ENCODE measurements at regions not wholly inside any gene's neighbourhood (a gene's known extent, or its start where the extent isn't known, plus 50 kb on each side); places are given as distances from the start of the nearest gene placed in this dataset.

DNA sequence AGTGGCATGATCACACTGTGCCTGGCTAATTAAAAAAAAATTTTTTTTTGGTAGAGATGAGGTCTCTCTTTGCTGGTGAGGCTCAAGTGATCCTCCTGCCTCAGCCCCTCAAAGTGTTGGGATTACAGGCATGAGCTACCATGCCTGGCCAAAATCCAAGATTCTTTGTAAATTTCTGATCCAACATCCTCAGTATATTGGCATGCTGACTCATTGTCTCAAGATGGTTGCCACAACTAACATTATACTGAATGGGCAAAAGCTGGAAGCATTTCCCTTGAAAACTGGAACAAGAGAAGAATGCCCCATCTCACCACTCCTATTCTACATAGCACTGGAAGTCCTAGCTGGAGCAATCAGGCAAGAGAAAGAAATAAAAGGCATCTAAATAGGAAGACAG, 100.0 kb downstream of the KLF5 start:
- TF ChIP-seq, protein P1, sequence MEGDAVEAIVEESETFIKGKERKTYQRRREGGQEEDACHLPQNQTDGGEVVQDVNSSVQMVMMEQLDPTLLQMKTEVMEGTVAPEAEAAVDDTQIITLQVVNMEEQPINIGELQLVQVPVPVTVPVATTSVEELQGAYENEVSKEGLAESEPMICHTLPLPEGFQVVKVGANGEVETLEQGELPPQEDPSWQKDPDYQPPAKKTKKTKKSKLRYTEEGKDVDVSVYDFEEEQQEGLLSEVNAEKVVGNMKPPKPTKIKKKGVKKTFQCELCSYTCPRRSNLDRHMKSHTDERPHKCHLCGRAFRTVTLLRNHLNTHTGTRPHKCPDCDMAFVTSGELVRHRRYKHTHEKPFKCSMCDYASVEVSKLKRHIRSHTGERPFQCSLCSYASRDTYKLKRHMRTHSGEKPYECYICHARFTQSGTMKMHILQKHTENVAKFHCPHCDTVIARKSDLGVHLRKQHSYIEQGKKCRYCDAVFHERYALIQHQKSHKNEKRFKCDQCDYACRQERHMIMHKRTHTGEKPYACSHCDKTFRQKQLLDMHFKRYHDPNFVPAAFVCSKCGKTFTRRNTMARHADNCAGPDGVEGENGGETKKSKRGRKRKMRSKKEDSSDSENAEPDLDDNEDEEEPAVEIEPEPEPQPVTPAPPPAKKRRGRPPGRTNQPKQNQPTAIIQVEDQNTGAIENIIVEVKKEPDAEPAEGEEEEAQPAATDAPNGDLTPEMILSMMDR (IDR thresholded peaks at IDR 0.05; ENCODE audit: control insufficient read depth, insufficient read depth, low read depth, low read length, missing control alignments): no peak
- no peak overlapping the region for H3K4me3 ChIP-seq (ENCODE audit: control insufficient read depth, low read depth, low read length)
- no peak for DNase-seq (ENCODE audit: low read depth)

GRCh38 chr13:73157031-73157430, 98.2 kb downstream of the KLF5 start:
- H3K4me3 ChIP-seq (ENCODE audit: control insufficient read depth, low read depth, low read length): no peak overlapping the region
- DNase-seq (ENCODE audit: low read depth): no peak
- TF ChIP-seq, protein P1 (IDR thresholded peaks at IDR 0.05; ENCODE audit: control insufficient read depth, insufficient read depth, low read depth, low read length, missing control alignments): no peak

- TF ChIP-seq, protein P1 (IDR thresholded peaks at IDR 0.05; ENCODE audit: control insufficient read depth, insufficient read depth, low read depth, low read length, missing control alignments): no peak
- no peak overlapping the region for H3K4me3 ChIP-seq (ENCODE audit: control insufficient read depth, low read depth, low read length)
- no peak for DNase-seq (ENCODE audit: low read depth)
Measured at GRCh38 chr13:73146707-73147106, 87.9 kb downstream of the KLF5 start.

GRCh38 chr13:73142071-73142470, 83.3 kb downstream of the KLF5 start:
- no peak for DNase-seq (ENCODE audit: low read depth)
- TF ChIP-seq, protein P1 (IDR thresholded peaks at IDR 0.05; ENCODE audit: control insufficient read depth, insufficient read depth, low read depth, low read length, missing control alignments): no peak
- H3K4me3 ChIP-seq (ENCODE audit: control insufficient read depth, low read depth, low read length): no peak overlapping the region

DNA sequence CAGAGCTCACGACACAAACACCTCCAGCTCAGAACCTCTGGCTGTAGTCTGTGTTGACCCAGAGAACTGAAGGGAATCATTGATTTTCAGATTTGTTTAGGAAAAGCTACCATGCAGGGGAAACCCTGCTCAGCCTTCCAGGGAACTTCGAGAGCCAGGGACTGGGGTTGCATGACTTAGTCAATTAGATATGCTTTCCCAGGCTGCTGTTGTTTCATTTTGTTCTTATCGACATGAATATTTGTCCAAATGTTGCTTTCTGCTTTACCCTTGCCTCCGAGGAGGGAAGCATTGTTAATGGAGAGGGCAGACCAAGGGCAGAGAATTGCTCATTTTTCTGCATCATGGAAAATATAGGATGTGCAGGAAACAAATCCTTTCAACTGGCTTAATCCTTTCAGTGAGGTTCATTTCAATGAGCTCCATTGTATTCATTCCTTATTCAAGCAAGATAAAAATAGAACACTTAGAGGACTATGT, 82.5 kb downstream of the KLF5 start:
- TF ChIP-seq, protein P1 (IDR thresholded peaks at IDR 0.05; ENCODE audit: control insufficient read depth, insufficient read depth, low read depth, low read length, missing control alignments): no peak
- DNase-seq (ENCODE audit: low read depth): no peak
- no peak overlapping the region for H3K4me3 ChIP-seq (ENCODE audit: control insufficient read depth, low read depth, low read length)

DNA sequence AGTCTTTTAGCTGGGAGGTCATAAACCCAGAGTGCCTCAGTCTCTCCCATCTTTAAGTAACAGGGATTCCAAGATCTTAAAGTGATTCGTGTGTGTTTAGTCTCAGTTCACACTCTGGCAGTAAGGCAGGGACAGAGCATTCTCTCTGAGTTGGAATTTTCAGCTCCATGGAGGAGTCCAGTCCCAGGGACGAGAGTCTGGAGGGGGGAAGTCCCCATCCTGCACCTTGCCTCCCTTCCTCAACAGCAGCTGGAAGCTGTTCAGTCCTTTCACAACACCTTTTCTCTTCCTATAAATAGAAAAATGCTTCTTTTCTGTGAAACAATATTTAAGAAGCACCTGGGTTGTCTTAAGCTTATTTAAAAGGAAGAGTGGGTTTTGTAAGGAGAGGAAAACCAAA, 82.0 kb downstream of the KLF5 start:
- H3K4me3 ChIP-seq (ENCODE audit: control insufficient read depth, low read depth, low read length): no peak overlapping the region
- TF ChIP-seq, protein P1 (IDR thresholded peaks at IDR 0.05; ENCODE audit: control insufficient read depth, insufficient read depth, low read depth, low read length, missing control alignments): no peak
- DNase-seq (ENCODE audit: low read depth): no peak
